ENCODE measurements at regions not wholly inside any gene's neighbourhood (a gene's known extent, or its start where the extent isn't known, plus 50 kb on each side); places are given as distances from the start of the nearest gene placed in this dataset.

DNA sequence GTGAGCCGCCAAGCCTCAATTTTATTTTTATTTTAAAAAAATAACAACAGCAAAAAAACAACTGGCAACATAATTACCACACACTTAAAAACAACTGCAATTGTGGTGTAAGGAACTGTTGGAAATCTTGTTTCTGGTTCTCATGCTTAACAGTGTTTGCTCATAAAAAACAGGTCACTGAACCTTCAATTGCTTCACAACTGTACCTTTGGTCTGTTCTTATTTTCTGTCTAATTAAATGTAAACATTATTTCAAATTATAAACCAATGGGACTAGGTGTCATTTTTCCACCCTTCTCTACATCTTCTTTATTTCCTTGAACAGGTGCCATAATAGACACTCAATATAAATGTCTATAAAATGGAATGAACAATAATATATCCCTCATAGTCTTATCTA is 68.4 kb upstream of the CHRM3 start:
- no peak overlapping the region for H3K27ac Mint-ChIP-seq
- H3K9ac ChIP-seq (ENCODE audit: extremely low read depth, insufficient read length, low read length): no peak overlapping the region

More for the DNA sequence above, 68.4 kb upstream of the CHRM3 start:
- Histone ChIP-seq H4K8ac (replicated peaks; ENCODE audit: insufficient read length, low read depth, low read length) (no peak overlapping the region), H2BK120ac (ENCODE audit: low read depth, low read length, poor library complexity, severe bottlenecking) (no peak overlapping the region), H2BK12ac (ENCODE audit: insufficient read length, low read depth, low read length) (no peak overlapping the region), H3K27me3 (ENCODE audit: insufficient read depth, low read length) (no peaks in the 10 kb centered on the region), H3T11ph (ENCODE audit: low read length) (no peak overlapping the region), H2BK20ac (ENCODE audit: low read depth, low read length, poor library complexity, severe bottlenecking) (no peak overlapping the region), H3K27ac (ENCODE audit: insufficient read length, low read depth, low read length) (no peak overlapping the region), H3K18ac (ENCODE audit: insufficient read length, low read depth, low read length) (no peak overlapping the region), H3K56ac (ENCODE audit: insufficient read length, low read depth, low read length) (no peak overlapping the region), H4K5ac (ENCODE audit: insufficient read length, low read depth, low read length) (no peak overlapping the region), H4K91ac (ENCODE audit: insufficient read length, low read depth, low read length) (no peak overlapping the region), H4K20me1 (ENCODE audit: control insufficient read depth, insufficient read depth, insufficient read length) (no peaks in the 10 kb centered on the region), H2AFZ (ENCODE audit: low read length) (no peak overlapping the region), H3K4me2 (ENCODE audit: insufficient read depth, insufficient read length, low read length) (no peak overlapping the region), H3K4me1 (ENCODE audit: insufficient read depth, low read length) (no peaks in the 10 kb centered on the region), H3K9me3 (ENCODE audit: control insufficient read depth, low read depth, low read length) (no peaks in the 10 kb centered on the region), H3K79me1 (ENCODE audit: insufficient read depth, low read depth, low read length, poor library complexity, severe bottlenecking) (no peaks in the 10 kb centered on the region), H2BK15ac (ENCODE audit: low read depth, low read length) (no peak overlapping the region), H3K23me2 (ENCODE audit: insufficient read length, low read depth, low read length, poor library complexity, severe bottlenecking) (no peaks in the 10 kb centered on the region), H3K4ac (ENCODE audit: low read depth, low read length) (no peak overlapping the region), H3K79me2 (ENCODE audit: insufficient read depth, low read length) (no peaks in the 10 kb centered on the region), H2BK5ac (ENCODE audit: insufficient read length, low read length) (no peak overlapping the region), H3K23ac (ENCODE audit: insufficient read length, low read depth, low read length) (no peak overlapping the region), H3K14ac (ENCODE audit: insufficient read depth, low read length) (no peak overlapping the region), H2AK5ac (ENCODE audit: insufficient read length, low read length) (no peak overlapping the region)
- no CpG with 5 or more reads among the region's 1 CpG for WGBS (ENCODE audit: extremely low coverage, insufficient read length, low lambda C conversion rate)
- Mint-ChIP-seq H3K4me3 (no peak overlapping the region), H3K9me3 (no peaks in the 10 kb centered on the region), H3K36me3 (ENCODE audit: insufficient read depth in 1 of 3, low read depth in 3 of 3) (no peaks in the 10 kb centered on the region), H3K27me3 (ENCODE audit: low read depth) (no peaks in the 10 kb centered on the region), H3K4me1 (peaks cover 5 to 8% of the 10 kb centered on the region in 2 experiments)
- TF ChIP-seq, protein P1, sequence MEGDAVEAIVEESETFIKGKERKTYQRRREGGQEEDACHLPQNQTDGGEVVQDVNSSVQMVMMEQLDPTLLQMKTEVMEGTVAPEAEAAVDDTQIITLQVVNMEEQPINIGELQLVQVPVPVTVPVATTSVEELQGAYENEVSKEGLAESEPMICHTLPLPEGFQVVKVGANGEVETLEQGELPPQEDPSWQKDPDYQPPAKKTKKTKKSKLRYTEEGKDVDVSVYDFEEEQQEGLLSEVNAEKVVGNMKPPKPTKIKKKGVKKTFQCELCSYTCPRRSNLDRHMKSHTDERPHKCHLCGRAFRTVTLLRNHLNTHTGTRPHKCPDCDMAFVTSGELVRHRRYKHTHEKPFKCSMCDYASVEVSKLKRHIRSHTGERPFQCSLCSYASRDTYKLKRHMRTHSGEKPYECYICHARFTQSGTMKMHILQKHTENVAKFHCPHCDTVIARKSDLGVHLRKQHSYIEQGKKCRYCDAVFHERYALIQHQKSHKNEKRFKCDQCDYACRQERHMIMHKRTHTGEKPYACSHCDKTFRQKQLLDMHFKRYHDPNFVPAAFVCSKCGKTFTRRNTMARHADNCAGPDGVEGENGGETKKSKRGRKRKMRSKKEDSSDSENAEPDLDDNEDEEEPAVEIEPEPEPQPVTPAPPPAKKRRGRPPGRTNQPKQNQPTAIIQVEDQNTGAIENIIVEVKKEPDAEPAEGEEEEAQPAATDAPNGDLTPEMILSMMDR (conservative IDR thresholded peaks at IDR 0.05): no peak
- DNase-seq: no peak
